Stromal cell of bone marrow (primary cell): ENCODE measurements at regions not wholly inside any gene's neighbourhood (a gene's known extent, or its start where the extent isn't known, plus 50 kb on each side); places are given as distances from the start of the nearest gene placed in this dataset.
"Not testable (repeated sequence)": the region's sequence is repeated elsewhere in the genome, so short reads cannot be mapped to it uniquely, and the experiment has no call there.

Source experiments
- DNase-seq: peaks from one replicate; pipeline ENCODE4 v3.0.0-alpha.2; 2012; ENCODE audit warnings: low read depth

- DNase-seq = not testable (repeated sequence)
These were observed 109.4 kb upstream of the SGIP1 start for GRCh38 chr1:66424530-66424929.

DNA sequence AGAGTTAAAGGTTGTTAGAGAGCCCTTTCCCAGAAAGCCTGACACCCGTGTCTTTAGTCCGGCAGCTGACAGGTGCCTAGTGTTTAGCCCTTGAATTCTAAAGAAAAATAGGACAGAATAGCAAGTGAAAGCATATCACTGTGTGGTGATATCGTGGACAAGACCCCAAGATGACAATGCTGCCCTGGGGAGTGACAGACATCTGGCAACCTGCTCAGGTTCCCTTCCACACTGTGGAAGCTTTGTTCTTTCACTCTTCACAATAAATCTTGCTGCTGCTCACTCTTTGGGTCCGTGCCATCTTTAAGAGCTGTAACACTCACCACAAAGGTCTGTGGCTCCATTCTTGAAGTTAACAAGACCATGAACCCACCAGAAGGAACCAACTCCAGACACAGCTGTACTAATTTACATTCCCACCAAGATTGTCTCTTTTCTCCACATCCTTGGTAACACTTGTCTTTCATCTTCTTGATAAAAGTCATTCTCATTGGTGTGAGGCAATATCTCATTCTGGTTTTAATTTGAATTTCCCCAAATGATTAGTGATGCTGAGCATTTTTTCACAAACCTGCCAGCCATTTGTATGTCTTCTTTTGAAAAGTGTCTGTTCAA is 107.6 kb upstream of the SGIP1 start:
- DNase-seq = no peak

- DNase-seq = not testable (repeated sequence)
These were observed 103.1 kb upstream of the SGIP1 start for GRCh38 chr1:66430815-66431214.

- no peak for DNase-seq
These were observed 102.0 kb upstream of the SGIP1 start for GRCh38 chr1:66431999-66432398.

GRCh38 chr1:66433611-66434010 is 100.3 kb upstream of the SGIP1 start:
- DNase-seq = no peak

DNA sequence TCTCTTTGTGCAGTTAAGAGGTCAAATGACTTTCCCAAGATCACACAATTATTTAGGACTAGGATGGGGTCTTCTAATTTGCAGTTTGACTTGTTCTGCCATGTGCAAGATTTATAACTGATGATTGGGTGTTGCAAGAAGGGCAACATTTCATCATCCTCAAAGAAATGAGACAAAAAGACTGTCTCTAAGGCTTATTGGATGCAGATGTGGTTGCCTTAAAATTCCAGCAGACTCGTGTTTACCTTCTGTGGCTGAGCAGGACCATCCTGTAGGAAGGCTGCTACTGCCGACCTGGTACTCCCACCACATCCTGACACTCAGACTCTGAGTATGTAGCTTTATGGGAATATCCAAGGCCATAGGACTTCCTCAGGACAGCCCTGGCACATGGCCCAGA is 99.9 kb upstream of the SGIP1 start:
- DNase-seq = no peak

DNA sequence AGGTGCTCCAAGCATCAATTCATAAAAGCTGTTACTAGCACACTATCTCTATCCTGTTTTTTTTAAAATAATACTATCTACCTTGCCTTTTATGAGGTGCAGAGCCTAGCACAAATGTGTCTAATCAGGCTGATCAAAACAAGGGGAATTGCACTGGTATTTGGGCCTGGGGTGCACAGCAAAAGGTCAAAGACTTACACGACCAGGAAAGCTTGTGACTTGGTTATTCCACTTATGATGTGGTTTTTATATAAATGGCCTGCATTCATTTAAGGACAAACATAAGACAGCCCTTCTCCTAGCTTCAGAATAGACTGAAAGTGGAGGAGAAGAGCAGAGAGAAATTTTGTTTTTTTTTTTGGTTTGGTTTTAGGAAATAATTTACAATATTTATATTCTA is 98.4 kb upstream of the SGIP1 start:
- DNase-seq = no peak

DNA sequence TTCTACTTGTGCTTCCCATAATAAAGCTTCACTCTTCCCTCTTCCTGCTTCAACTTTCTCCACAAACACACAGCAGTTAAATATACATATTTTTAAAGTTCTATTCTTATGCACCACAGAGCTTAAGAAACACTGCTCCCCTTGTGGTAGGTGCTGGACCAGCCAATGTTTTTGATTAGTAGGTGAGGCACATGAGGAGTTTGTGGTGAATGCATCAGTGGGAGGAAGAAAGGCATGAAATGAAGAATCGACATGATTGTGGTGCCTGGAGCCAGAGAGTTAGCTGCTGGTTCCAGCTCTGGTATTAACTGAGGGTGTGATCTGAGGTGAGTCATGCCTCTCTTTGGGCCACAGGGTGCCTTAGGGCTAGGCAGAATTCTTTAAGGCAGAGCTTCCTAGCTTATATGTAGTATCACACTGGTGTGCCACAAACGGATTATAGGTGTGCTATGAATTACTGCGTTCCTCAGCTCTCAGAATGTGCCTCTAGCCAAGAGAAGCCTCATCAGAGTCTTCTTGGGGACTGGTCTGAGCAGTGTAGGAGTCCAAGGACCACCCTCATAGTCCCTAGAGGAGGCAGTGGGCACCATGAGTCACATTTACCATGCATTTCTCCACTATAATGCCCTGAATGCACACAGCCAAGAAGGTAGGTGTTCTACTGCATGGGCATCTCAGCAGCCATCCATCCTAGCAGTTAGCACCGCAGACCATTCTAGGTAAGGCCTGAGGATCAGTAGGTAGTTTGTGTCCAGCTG is 97.4 kb upstream of the SGIP1 start:
- peak; percentile 68 for DNase-seq

DNA sequence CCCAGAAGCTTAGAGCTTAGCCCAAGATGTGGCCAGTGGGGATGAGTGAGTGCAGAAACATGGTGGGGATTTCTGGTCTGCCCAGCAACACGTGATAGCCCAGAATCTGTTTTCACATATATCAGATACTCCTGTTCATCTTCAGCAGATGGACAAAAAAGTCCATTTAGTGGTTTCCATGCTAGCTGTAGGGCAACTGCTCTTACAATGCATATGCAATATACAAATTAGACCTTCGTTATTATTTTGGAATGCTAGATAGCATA is 96.9 kb upstream of the SGIP1 start:
- DNase-seq = no peak

DNA sequence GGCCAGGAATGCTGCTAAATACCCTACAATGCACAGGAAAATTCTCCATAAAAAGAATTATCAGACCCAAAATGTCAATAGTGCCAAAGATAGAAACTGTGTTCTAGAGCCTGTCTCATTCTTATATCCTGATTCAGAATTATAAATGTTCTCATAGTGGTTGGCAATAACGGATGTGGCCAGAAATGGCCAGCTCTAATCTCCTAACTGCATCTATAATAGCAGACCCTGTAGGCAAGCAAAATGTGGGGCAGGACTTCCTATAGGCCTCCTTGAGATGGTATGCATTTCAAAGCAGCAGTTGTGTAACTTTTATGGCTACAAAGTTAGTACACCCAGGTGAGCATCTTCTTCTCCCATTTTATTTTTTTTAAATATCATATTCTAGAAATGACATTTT is 95.9 kb upstream of the SGIP1 start:
- no peak for DNase-seq

DNA sequence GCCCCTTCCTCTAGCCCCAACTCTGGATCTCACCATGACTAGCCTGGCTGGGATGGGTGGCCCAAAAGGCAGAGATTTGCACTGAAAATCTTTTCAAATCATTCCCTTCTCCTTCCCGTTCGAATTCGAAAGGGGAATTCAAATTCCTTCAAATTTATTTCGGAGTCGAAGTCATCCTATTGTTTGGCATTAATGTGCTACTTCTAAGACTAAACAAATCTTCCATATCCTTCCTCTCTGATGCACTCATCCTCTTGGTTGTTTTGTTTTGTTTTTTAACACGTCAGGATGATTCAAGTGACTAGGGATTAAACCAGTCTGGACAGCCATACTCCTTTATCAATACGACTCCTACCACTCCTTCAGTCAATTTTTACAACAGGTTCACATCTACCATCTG is 95.5 kb upstream of the SGIP1 start:
- no peak for DNase-seq

GRCh38 chr1:66439031-66439740 is 94.8 kb upstream of the SGIP1 start:
- no peak for DNase-seq

- DNase-seq = no peak
These were observed 90.2 kb upstream of the SGIP1 start for GRCh38 chr1:66443793-66444192.

- DNase-seq = no peak
These were observed 89.3 kb upstream of the SGIP1 start for GRCh38 chr1:66444438-66445265.

- no peak for DNase-seq
These were observed 88.3 kb upstream of the SGIP1 start for GRCh38 chr1:66445492-66446181.

DNA sequence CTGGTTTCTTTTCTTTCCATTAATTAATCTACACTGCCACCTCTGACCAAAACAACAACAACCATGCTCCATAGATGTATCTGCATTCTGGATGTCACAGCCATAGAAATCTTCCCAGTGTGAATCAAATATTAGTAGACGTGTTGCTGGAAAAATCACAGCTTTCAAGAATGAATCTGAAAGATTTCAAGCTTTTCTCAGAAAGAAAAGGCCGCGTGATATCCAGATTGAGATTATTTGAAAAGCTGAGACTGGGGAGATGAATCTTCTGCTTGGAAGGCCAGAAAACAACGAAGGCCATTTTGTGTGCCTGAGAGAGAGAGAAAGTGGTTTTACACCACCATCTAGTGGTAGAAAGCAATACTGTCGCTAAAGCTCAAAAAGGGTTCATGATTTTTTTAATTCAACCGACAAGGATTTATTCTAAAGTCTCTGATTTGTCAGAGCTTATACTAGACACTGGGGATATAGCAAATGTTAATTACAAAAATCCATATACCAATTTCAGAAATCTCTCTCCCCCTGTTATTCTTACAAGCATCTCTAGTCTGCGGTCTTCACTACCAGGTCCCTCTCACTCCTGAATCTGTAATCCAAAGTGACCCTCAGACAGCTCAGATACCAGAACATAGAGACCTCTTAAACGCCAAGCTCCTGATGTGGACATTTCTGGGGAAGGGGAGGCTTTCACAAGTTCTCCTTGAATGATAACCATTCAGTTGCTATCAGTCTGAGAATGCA is 87.5 kb upstream of the SGIP1 start:
- peak; percentile 47 for DNase-seq

GRCh38 chr1:66450043-66450514 is 83.9 kb upstream of the SGIP1 start:
- no peak for DNase-seq

DNA sequence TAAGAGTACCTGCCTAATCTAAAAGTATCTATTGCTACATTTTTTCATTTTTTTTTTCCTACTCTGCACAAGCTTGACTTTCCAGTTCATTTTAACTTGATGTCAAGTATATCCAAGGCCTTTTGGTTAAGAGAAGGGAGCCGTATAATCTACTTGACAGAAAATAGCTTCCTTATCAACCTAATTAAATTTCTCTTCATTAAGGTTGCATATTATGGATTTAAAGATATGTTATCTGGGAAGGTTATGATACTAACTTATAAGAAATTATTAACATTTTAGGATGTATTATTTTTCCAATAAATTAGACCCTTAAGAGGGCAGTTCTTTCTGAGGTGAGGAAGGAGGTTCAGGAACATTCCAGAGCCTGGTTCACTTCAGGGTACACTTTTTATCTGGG is 83.1 kb upstream of the SGIP1 start:
- DNase-seq = no peak

- DNase-seq = no peak
These were observed 81.8 kb upstream of the SGIP1 start for GRCh38 chr1:66452162-66452561.

GRCh38 chr1:66452982-66453381 is 81.0 kb upstream of the SGIP1 start:
- no peak for DNase-seq

- DNase-seq = no peak
These were observed 78.5 kb upstream of the SGIP1 start for GRCh38 chr1:66455446-66455845.
